Psoas muscle (tissue), 7 donors: ENCODE measurements at regions not wholly inside any gene's neighbourhood (a gene's known extent, or its start where the extent isn't known, plus 50 kb on each side); places are given as distances from the start of the nearest gene placed in this dataset.

Experiments
- ATAC-seq, 4 donors: fragments of 200-7000 bp; cut with Tn5 transposase; one replicate each; pipeline ENCODE4 v1.9.1; 2020; ENCODE audit warnings: moderate library complexity in 3 of 4, mild to moderate bottlenecking in 2 of 4
- DNase-seq, 2 donors: peaks; one replicate each; pipeline ENCODE4 v3.0.0-alpha.2; 2020
- H3K27ac ChIP-seq: fragments of 200-600 bp; one replicate; pipeline ENCODE4 v1.8.0; 2022
- H3K27me3 ChIP-seq, 3 donors: fragments of 200-600 bp in 1 of 3; one replicate each; pipeline versions ENCODE4 v1.6.1 to v1.8.0; 2013 to 2022; ENCODE audit warnings: low read length in 2 of 3, mild to moderate bottlenecking in 2 of 3, moderate library complexity in 1 of 3; ENCODE audit not compliant: insufficient read depth in 3 of 3
- H3K36me3 ChIP-seq, 2 donors: fragments of 200-600 bp in 1 of 2; one replicate each; pipeline versions ENCODE4 v1.6.1 to v1.8.0; 2013 to 2022; ENCODE audit warnings: low read depth in 1 of 2, mild to moderate bottlenecking in 1 of 2, moderate library complexity in 1 of 2; ENCODE audit not compliant: insufficient read depth in 1 of 2
- H3K4me1 ChIP-seq: fragments of 200-600 bp; one replicate; pipeline ENCODE4 v1.8.0; 2022
- H3K4me3 ChIP-seq: fragments of 200-600 bp; one replicate; pipeline ENCODE4 v1.8.0; 2022; ENCODE audit warnings: mild to moderate bottlenecking
- H3K9me3 ChIP-seq: fragments of 200-600 bp; one replicate; pipeline ENCODE4 v1.8.0; 2022
- CTCF ChIP-seq: fragments of 200-600 bp; IDR thresholded peaks from one replicate; pipeline ENCODE4 v1.8.0; 2022; ENCODE audit warnings: antibody characterized with exemption
- WGBS, 3 donors: extraction: QIAGEN DNeasy Blood & Tissue Kit; methylation state at CpG; one replicate each; pipeline versions ENCODE4 v1.1.6 to v1.1.7; 2013; 5-methylcytosine and 5-hydroxymethylcytosine counted together
- intact Hi-C, 2 donors: fragments of 100-400 bp; cut with DNase I; formaldehyde crosslinking; loops; one replicate each; pipeline versions ENCODE4 v1.11.0 to v1.14.2; 2022
- donor health status: healthy with polysubstance abuse.
- donor health status: DM: no; HTN: no; CAD: no; lungs with moderate emphysema.
- donor health status: Bipolar disorder and iron deficiency.
- donor health status: healthy.
- donor health status: DM: yes; HTN: yes; CAD: no.
- donor health status: DM: no; HTN: no; CAD: no.
- donor health status: DM: yes; HTN: yes; CAD: no.

GRCh38 chr2:15753811-15754702 lies 162.4 kb downstream of the DDX1 start:
- DNase-seq (no peak), ATAC-seq (no peak)
- H3K27ac ChIP-seq: no peak overlapping the region
- H3K4me3 ChIP-seq: no peak overlapping the region
- H3K9me3 ChIP-seq: no peaks in the 10 kb centered on the region
- intact Hi-C loops: no loop called here
- H3K27me3 ChIP-seq: peaks cover 0 to 4% (median 0%) of the 10 kb centered on the region in 3 donors
- no peak for TF ChIP-seq CTCF
- peaks cover 6% of the 10 kb centered on the region for H3K4me1 ChIP-seq
- WGBS, 3 donors: 95 to 97% (median 97%) methylated on average over 15 of the region's 15 CpGs
- no peaks in the 10 kb centered on the region for H3K36me3 ChIP-seq

- H3K4me1 ChIP-seq: peaks cover 6% of the 10 kb centered on the region
- WGBS, 3 donors: 60 to 68% (median 65%) methylated on average over 5 of the region's 5 CpGs
- H3K36me3 ChIP-seq: no peaks in the 10 kb centered on the region
- TF ChIP-seq CTCF: no peak
- no peak overlapping the region for H3K4me3 ChIP-seq
- no peak for ATAC-seq
- no peak for DNase-seq
- peaks cover 0 to 4% (median 0%) of the 10 kb centered on the region in 3 donors for H3K27me3 ChIP-seq
- intact Hi-C loops: no loop called here
- H3K9me3 ChIP-seq: no peaks in the 10 kb centered on the region
- no peak overlapping the region for H3K27ac ChIP-seq
Measured at GRCh38 chr2:15754703-15755099, 163.0 kb downstream of the DDX1 start.

GRCh38 chr2:15755528-15755927 lies 163.9 kb downstream of the DDX1 start:
- peaks cover 0 to 4% (median 0%) of the 10 kb centered on the region in 3 donors for H3K27me3 ChIP-seq
- no peak for TF ChIP-seq CTCF
- 91 to 100% (median 97%) methylated on average over 2 of the region's 2 CpGs for WGBS, 3 donors
- intact Hi-C loops: no loop called here
- DNase-seq (no peak), ATAC-seq (no peak)
- H3K27ac ChIP-seq: no peak overlapping the region
- no peaks in the 10 kb centered on the region for H3K9me3 ChIP-seq
- H3K36me3 ChIP-seq: no peaks in the 10 kb centered on the region
- peaks cover under 1% of the 10 kb centered on the region for H3K4me1 ChIP-seq
- H3K4me3 ChIP-seq: no peak overlapping the region

GRCh38 chr2:15756011-15756550 lies 164.4 kb downstream of the DDX1 start:
- no peaks in the 10 kb centered on the region for H3K36me3 ChIP-seq
- no peaks in the 10 kb centered on the region for H3K9me3 ChIP-seq
- DNase-seq: no peak
- no peak for ATAC-seq
- peaks cover 0 to 4% (median 0%) of the 10 kb centered on the region in 3 donors for H3K27me3 ChIP-seq
- H3K4me1 ChIP-seq: no peaks in the 10 kb centered on the region
- no peak overlapping the region for H3K4me3 ChIP-seq
- no peak overlapping the region for H3K27ac ChIP-seq
- no peak for TF ChIP-seq CTCF
- intact Hi-C loops: no loop called here
- 95 to 97% (median 96%) methylated on average over 2 of the region's 2 CpGs for WGBS, 3 donors
